ENCODE measurements at regions not wholly inside any gene's neighbourhood (a gene's known extent, or its start where the extent isn't known, plus 50 kb on each side); places are given as distances from the start of the nearest gene placed in this dataset.

- ATAC-seq (replicated peaks in 1 of 4): no peak
- CTCF ChIA-PET: no interaction called here
- Histone ChIP-seq H3K4me3 (ENCODE audit: control insufficient read depth in 1 of 2, extremely low read depth in 1 of 2, low read length in 1 of 2) (no peak overlapping the region), H3K27me3 (replicated peaks in 1 of 2; ENCODE audit: control insufficient read depth in 2 of 2, extremely low read depth in 1 of 2, insufficient read depth in 2 of 2, low read length in 1 of 2) (no peaks in the 10 kb centered on the region), H3K9me3 (no peaks in the 10 kb centered on the region), H3K27ac (ENCODE audit: low read length) (no peak overlapping the region), H3K4me1 (ENCODE audit: control insufficient read depth in 1 of 2, extremely low read depth in 1 of 2, insufficient read depth in 2 of 2, low read length in 2 of 2) (no peaks in the 10 kb centered on the region), H3K36me3 (ENCODE audit: control insufficient read depth in 2 of 2, extremely low read depth in 1 of 2, insufficient read depth in 1 of 2, low read length in 1 of 2) (no peaks in the 10 kb centered on the region)
- H3K9me3 Mint-ChIP-seq: peaks cover 0 to 4% (median 0%) of the 10 kb centered on the region in 3 donors
- H3K4me1 Mint-ChIP-seq: no peaks in the 10 kb centered on the region
- H3K36me3 Mint-ChIP-seq: no peaks in the 10 kb centered on the region
- no CpG with 5 or more reads among the region's 2 CpGs for WGBS (ENCODE audit: insufficient coverage)
- DNase-seq: no peak
- H3K27ac Mint-ChIP-seq: no peak overlapping the region
- POLR2A ChIA-PET: no interaction called here
- no peaks in the 10 kb centered on the region for H3K27me3 Mint-ChIP-seq
- no peak overlapping the region for H3K4me3 Mint-ChIP-seq
Measured at GRCh38 chr9:28887188-28887884, 1314.1 kb upstream of the C9orf72 start.

GRCh38 chr9:28888806-28889205 is 1315.5 kb upstream of the C9orf72 start:
- no peaks in the 10 kb centered on the region for H3K36me3 ChIP-seq (ENCODE audit: control insufficient read depth in 2 of 2, extremely low read depth in 1 of 2, insufficient read depth in 1 of 2, low read length in 1 of 2)
- ATAC-seq (replicated peaks in 1 of 4) (no peak), DNase-seq (no peak)
- no peaks in the 10 kb centered on the region for H3K4me1 Mint-ChIP-seq
- H3K4me3 ChIP-seq (ENCODE audit: control insufficient read depth in 1 of 2, extremely low read depth in 1 of 2, low read length in 1 of 2): no peak overlapping the region
- ChIA-PET CTCF (no interaction called here), POLR2A (no interaction called here)
- no peaks in the 10 kb centered on the region for H3K9me3 ChIP-seq
- no peak overlapping the region for H3K4me3 Mint-ChIP-seq
- no peaks in the 10 kb centered on the region for H3K27me3 ChIP-seq (replicated peaks in 1 of 2; ENCODE audit: control insufficient read depth in 2 of 2, extremely low read depth in 1 of 2, insufficient read depth in 2 of 2, low read length in 1 of 2)
- H3K27ac Mint-ChIP-seq: no peak overlapping the region
- no peaks in the 10 kb centered on the region for H3K4me1 ChIP-seq (ENCODE audit: control insufficient read depth in 1 of 2, extremely low read depth in 1 of 2, insufficient read depth in 2 of 2, low read length in 2 of 2)
- H3K27me3 Mint-ChIP-seq: no peaks in the 10 kb centered on the region
- H3K36me3 Mint-ChIP-seq: no peaks in the 10 kb centered on the region
- H3K27ac ChIP-seq (ENCODE audit: low read length): no peak overlapping the region
- no peaks in the 10 kb centered on the region for H3K9me3 Mint-ChIP-seq
- no CpG with 5 or more reads among the region's 1 CpG for WGBS (ENCODE audit: insufficient coverage)

GRCh38 chr9:28892538-28892937 is 1319.3 kb upstream of the C9orf72 start:
- H3K4me3 ChIP-seq (ENCODE audit: control insufficient read depth in 1 of 2, extremely low read depth in 1 of 2, low read length in 1 of 2): no peak overlapping the region

GRCh38 chr9:28899267-28899666 is 1326.0 kb upstream of the C9orf72 start:
- CTCF ChIA-PET: no interaction called here
- Histone ChIP-seq H3K4me1 (ENCODE audit: control insufficient read depth in 1 of 2, extremely low read depth in 1 of 2, insufficient read depth in 2 of 2, low read length in 2 of 2) (no peaks in the 10 kb centered on the region), H3K4me3 (ENCODE audit: control insufficient read depth in 1 of 2, extremely low read depth in 1 of 2, low read length in 1 of 2) (no peak overlapping the region), H3K9me3 (no peaks in the 10 kb centered on the region), H3K27ac (ENCODE audit: low read length) (no peak overlapping the region), H3K27me3 (replicated peaks in 1 of 2; ENCODE audit: control insufficient read depth in 2 of 2, extremely low read depth in 1 of 2, insufficient read depth in 2 of 2, low read length in 1 of 2) (no peaks in the 10 kb centered on the region), H3K36me3 (ENCODE audit: control insufficient read depth in 2 of 2, extremely low read depth in 1 of 2, insufficient read depth in 1 of 2, low read length in 1 of 2) (no peaks in the 10 kb centered on the region)
- ATAC-seq (replicated peaks in 1 of 4) (no peak), DNase-seq (no peak)
- Mint-ChIP-seq H3K27ac (no peak overlapping the region), H3K36me3 (no peaks in the 10 kb centered on the region), H3K27me3 (no peaks in the 10 kb centered on the region), H3K9me3 (peaks cover 5 to 22% (median 10%) of the 10 kb centered on the region in 3 donors), H3K4me3 (no peak overlapping the region), H3K4me1 (no peaks in the 10 kb centered on the region)
- POLR2A ChIA-PET: no interaction called here

More at GRCh38 chr9:28892538-28892937, 1319.3 kb upstream of the C9orf72 start:
- Mint-ChIP-seq H3K27ac (no peak overlapping the region), H3K4me3 (no peak overlapping the region), H3K9me3 (peaks cover 0 to 7% (median 0%) of the 10 kb centered on the region in 3 donors), H3K27me3 (no peaks in the 10 kb centered on the region), H3K4me1 (no peaks in the 10 kb centered on the region), H3K36me3 (no peaks in the 10 kb centered on the region)
- ChIA-PET POLR2A (no interaction called here), CTCF (no interaction called here)
- Histone ChIP-seq H3K4me1 (ENCODE audit: control insufficient read depth in 1 of 2, extremely low read depth in 1 of 2, insufficient read depth in 2 of 2, low read length in 2 of 2) (no peaks in the 10 kb centered on the region), H3K27me3 (replicated peaks in 1 of 2; ENCODE audit: control insufficient read depth in 2 of 2, extremely low read depth in 1 of 2, insufficient read depth in 2 of 2, low read length in 1 of 2) (no peaks in the 10 kb centered on the region), H3K27ac (ENCODE audit: low read length) (no peak overlapping the region), H3K36me3 (ENCODE audit: control insufficient read depth in 2 of 2, extremely low read depth in 1 of 2, insufficient read depth in 1 of 2, low read length in 1 of 2) (no peaks in the 10 kb centered on the region), H3K9me3 (no peaks in the 10 kb centered on the region)
- no CpG with 5 or more reads among the region's 1 CpG for WGBS (ENCODE audit: insufficient coverage)
- ATAC-seq (replicated peaks in 1 of 4) (no peak), DNase-seq (no peak)

- H3K9me3 ChIP-seq: no peaks in the 10 kb centered on the region
- no peak for DNase-seq
- CTCF ChIA-PET: no interaction called here
- Mint-ChIP-seq H3K4me1 (no peaks in the 10 kb centered on the region), H3K4me3 (no peak overlapping the region), H3K9me3 (peaks cover 5 to 22% (median 10%) of the 10 kb centered on the region in 3 donors), H3K27me3 (no peaks in the 10 kb centered on the region), H3K27ac (no peak overlapping the region), H3K36me3 (no peaks in the 10 kb centered on the region)
- ATAC-seq (replicated peaks in 1 of 4): no peak
- H3K36me3 ChIP-seq (ENCODE audit: control insufficient read depth in 2 of 2, extremely low read depth in 1 of 2, insufficient read depth in 1 of 2, low read length in 1 of 2): no peaks in the 10 kb centered on the region
- 54% methylated on average over 6 of the region's 6 CpGs for WGBS (ENCODE audit: insufficient coverage)
- no peak overlapping the region for H3K4me3 ChIP-seq (ENCODE audit: control insufficient read depth in 1 of 2, extremely low read depth in 1 of 2, low read length in 1 of 2)
- H3K4me1 ChIP-seq (ENCODE audit: control insufficient read depth in 1 of 2, extremely low read depth in 1 of 2, insufficient read depth in 2 of 2, low read length in 2 of 2): no peaks in the 10 kb centered on the region
- no peaks in the 10 kb centered on the region for H3K27me3 ChIP-seq (replicated peaks in 1 of 2; ENCODE audit: control insufficient read depth in 2 of 2, extremely low read depth in 1 of 2, insufficient read depth in 2 of 2, low read length in 1 of 2)
- POLR2A ChIA-PET: no interaction called here
- H3K27ac ChIP-seq (ENCODE audit: low read length): no peak overlapping the region
Measured at GRCh38 chr9:28899926-28900325, 1326.6 kb upstream of the C9orf72 start.

- Histone ChIP-seq H3K36me3 (ENCODE audit: control insufficient read depth in 2 of 2, extremely low read depth in 1 of 2, insufficient read depth in 1 of 2, low read length in 1 of 2) (no peaks in the 10 kb centered on the region), H3K27me3 (replicated peaks in 1 of 2; ENCODE audit: control insufficient read depth in 2 of 2, extremely low read depth in 1 of 2, insufficient read depth in 2 of 2, low read length in 1 of 2) (no peaks in the 10 kb centered on the region), H3K27ac (ENCODE audit: low read length) (no peak overlapping the region), H3K4me1 (ENCODE audit: control insufficient read depth in 1 of 2, extremely low read depth in 1 of 2, insufficient read depth in 2 of 2, low read length in 2 of 2) (no peaks in the 10 kb centered on the region), H3K9me3 (no peaks in the 10 kb centered on the region), H3K4me3 (ENCODE audit: control insufficient read depth in 1 of 2, extremely low read depth in 1 of 2, low read length in 1 of 2) (no peak overlapping the region)
- H3K9me3 Mint-ChIP-seq: peaks cover 5 to 20% (median 10%) of the 10 kb centered on the region in 3 donors
- no peaks in the 10 kb centered on the region for H3K36me3 Mint-ChIP-seq
- DNase-seq: no peak
- H3K4me1 Mint-ChIP-seq: no peaks in the 10 kb centered on the region
- ChIA-PET CTCF (no interaction called here), POLR2A (no interaction called here)
- 33% methylated on average over 1 of the region's 1 CpG for WGBS (ENCODE audit: insufficient coverage)
- no peak overlapping the region for H3K27ac Mint-ChIP-seq
- no peaks in the 10 kb centered on the region for H3K27me3 Mint-ChIP-seq
- H3K4me3 Mint-ChIP-seq: no peak overlapping the region
- ATAC-seq (replicated peaks in 1 of 4): no peak
Measured at GRCh38 chr9:28900406-28900805, 1327.1 kb upstream of the C9orf72 start.

GRCh38 chr9:28909526-28909925 is 1336.2 kb upstream of the C9orf72 start:
- Mint-ChIP-seq H3K4me1 (no peaks in the 10 kb centered on the region), H3K4me3 (no peak overlapping the region), H3K36me3 (no peaks in the 10 kb centered on the region), H3K27me3 (no peaks in the 10 kb centered on the region), H3K27ac (no peak overlapping the region), H3K9me3 (peaks cover 0 to 10% (median 3%) of the 10 kb centered on the region in 3 donors)
- H3K36me3 ChIP-seq (ENCODE audit: control insufficient read depth in 2 of 2, extremely low read depth in 1 of 2, insufficient read depth in 1 of 2, low read length in 1 of 2): no peaks in the 10 kb centered on the region
- no peaks in the 10 kb centered on the region for H3K27me3 ChIP-seq (replicated peaks in 1 of 2; ENCODE audit: control insufficient read depth in 2 of 2, extremely low read depth in 1 of 2, insufficient read depth in 2 of 2, low read length in 1 of 2)
- ChIA-PET CTCF (no interaction called here), POLR2A (no interaction called here)
- H3K27ac ChIP-seq (ENCODE audit: low read length): no peak overlapping the region
- no peak for DNase-seq
- H3K4me3 ChIP-seq (ENCODE audit: control insufficient read depth in 1 of 2, extremely low read depth in 1 of 2, low read length in 1 of 2): no peak overlapping the region
- H3K9me3 ChIP-seq: no peaks in the 10 kb centered on the region
- no CpG with 5 or more reads among the region's 1 CpG for WGBS (ENCODE audit: insufficient coverage)
- H3K4me1 ChIP-seq (ENCODE audit: control insufficient read depth in 1 of 2, extremely low read depth in 1 of 2, insufficient read depth in 2 of 2, low read length in 2 of 2): no peaks in the 10 kb centered on the region
- no peak for ATAC-seq (replicated peaks in 1 of 4)

Measured in T-cell (primary cell).